DND-41 (cell line): ENCODE measurements at regions not wholly inside any gene's neighbourhood (a gene's known extent, or its start where the extent isn't known, plus 50 kb on each side); places are given as distances from the start of the nearest gene placed in this dataset.
"Not testable (repeated sequence)": the region's sequence is repeated elsewhere in the genome, so short reads cannot be mapped to it uniquely, and the experiment has no call there.

ENCODE experiments used
- ATAC-seq: fragments of 200-7000 bp; cut with Tn5 transposase; 3 replicates; pipeline ENCODE4 v1.9.1; 2021; ENCODE audit warnings: low read depth; ENCODE audit not compliant: insufficient read depth
- DNase-seq: peaks from one replicate; pipeline ENCODE4 v3.0.0-alpha.2; 2020
- H2AFZ ChIP-seq: 2 replicates; pipeline ENCODE4 v1.6.0; 2012; ENCODE audit warnings: low read depth, low read length
- H3K27ac ChIP-seq: 2 replicates; pipeline ENCODE4 v1.5.1; 2012; ENCODE audit warnings: low read length, inconsistent platforms
- H3K27me3 ChIP-seq: fragments of 200-600 bp; sonication (generic); 2 replicates; pipeline ENCODE4 v1.6.0; 2012; ENCODE audit warnings: low read length, mild to moderate bottlenecking, inconsistent platforms; ENCODE audit not compliant: insufficient read depth, poor library complexity
- H3K36me3 ChIP-seq: 2 replicates; pipeline ENCODE4 v1.5.1; 2012; ENCODE audit warnings: low read length, inconsistent platforms; ENCODE audit not compliant: insufficient read depth
- H3K4me1 ChIP-seq: 2 replicates; pipeline ENCODE4 v1.5.1; 2012; ENCODE audit warnings: mild to moderate bottlenecking, low read length; ENCODE audit not compliant: insufficient read depth
- H3K4me2 ChIP-seq: 2 replicates; pipeline ENCODE4 v1.6.0; 2012; ENCODE audit warnings: mild to moderate bottlenecking, moderate library complexity, low read length, inconsistent platforms; ENCODE audit not compliant: insufficient read depth
- H3K4me3 ChIP-seq, 2 experiments: fragments of 200-600 bp in 1 of 2; shearing (Covaris generic) in 1 of 2; 2 replicates each; pipeline ENCODE4 v1.5.1; 2012 to 2016; ENCODE audit warnings: inconsistent platforms in 2 of 2, low read length in 2 of 2, mild to moderate bottlenecking in 2 of 2, low read depth in 1 of 2, moderate library complexity in 1 of 2
- H3K79me2 ChIP-seq: 2 replicates; pipeline ENCODE4 v1.6.0; 2012; ENCODE audit warnings: low read length, inconsistent platforms; ENCODE audit not compliant: insufficient read depth
- H3K9ac ChIP-seq: 2 replicates; pipeline ENCODE4 v1.6.0; 2012; ENCODE audit warnings: low read depth, mild to moderate bottlenecking, inconsistent platforms, low read length, moderate library complexity
- H3K9me3 ChIP-seq: 2 replicates; pipeline ENCODE4 v1.5.1; 2012; ENCODE audit warnings: low read length, moderate library complexity, mild to moderate bottlenecking, inconsistent platforms; ENCODE audit not compliant: insufficient read depth, severe bottlenecking
- H4K20me1 ChIP-seq: 2 replicates; pipeline ENCODE4 v1.6.0; 2012; ENCODE audit warnings: low read length; ENCODE audit not compliant: insufficient read depth
- CTCF ChIP-seq: IDR thresholded peaks from 2 replicates; pipeline ENCODE4 v1.5.1; 2012; ENCODE audit warnings: borderline replicate concordance, low read length, moderate library complexity, mild to moderate bottlenecking; ENCODE audit not compliant: poor library complexity, severe bottlenecking; ENCODE audit errors: extremely low read depth
- EZH2 ChIP-seq: IDR thresholded peaks from 3 replicates; pipeline ENCODE4 v1.6.1; 2012; ENCODE audit warnings: borderline replicate concordance, low read depth, mild to moderate bottlenecking, moderate library complexity, low read length, inconsistent platforms; ENCODE audit not compliant: severe bottlenecking

DNA sequence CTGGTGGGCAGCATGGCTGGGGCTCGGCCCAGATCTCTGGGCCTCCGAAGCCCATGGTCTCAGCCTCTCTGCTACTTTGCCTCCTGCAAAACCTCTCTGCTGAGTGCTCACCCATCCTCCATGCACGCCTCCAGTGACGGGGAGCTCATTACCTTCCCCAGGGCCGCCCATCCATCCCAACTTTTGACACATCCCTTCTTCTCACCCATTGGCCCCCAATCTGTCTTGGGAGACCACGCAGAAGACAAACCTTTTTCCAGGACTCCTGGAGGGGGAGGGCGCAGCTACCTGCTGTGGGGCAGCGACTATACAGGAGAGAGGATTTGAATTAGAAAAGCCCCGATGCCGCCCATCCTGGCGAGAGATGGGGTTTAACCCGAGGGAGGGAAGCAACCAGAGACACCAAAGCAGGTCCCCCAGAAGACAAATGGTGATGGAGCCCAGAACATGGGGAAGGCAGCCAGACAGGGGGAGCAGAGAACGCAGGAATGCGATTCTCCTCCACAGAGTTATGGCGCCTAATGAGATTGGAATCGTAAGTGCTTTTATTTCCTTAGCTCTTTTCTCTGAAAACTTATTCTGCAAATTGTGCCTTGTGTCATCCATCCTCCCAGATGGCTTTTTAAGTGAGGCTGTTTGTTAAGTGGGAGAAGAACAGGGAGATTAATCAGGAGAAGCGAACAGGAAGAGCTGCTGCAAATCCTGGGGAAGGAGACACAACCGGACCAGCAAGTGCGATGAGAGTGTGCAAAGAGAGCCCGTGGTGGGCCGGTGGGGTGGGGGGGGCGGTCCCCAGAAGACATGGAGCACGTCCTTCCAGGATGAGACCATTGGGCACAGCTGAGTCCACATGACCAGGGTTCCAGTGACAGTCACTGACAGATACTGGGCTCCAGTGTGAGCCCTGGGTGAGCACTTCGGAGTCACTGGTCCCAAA is 623.5 kb downstream of the MATN1 start:
- Histone ChIP-seq H3K27me3 (no peaks in the 10 kb centered on the region), H3K27ac (no peak overlapping the region), H3K9me3 (no peaks in the 10 kb centered on the region), H3K36me3 (no peaks in the 10 kb centered on the region), H4K20me1 (no peaks in the 10 kb centered on the region), H2AFZ (no peak overlapping the region), H3K4me1 (no peaks in the 10 kb centered on the region), H3K9ac (no peak overlapping the region), H3K79me2 (no peaks in the 10 kb centered on the region), H3K4me3 (no peak overlapping the region), H3K4me2 (no peak overlapping the region)
- TF ChIP-seq EZH2 = no peak
- TF ChIP-seq CTCF = no peak
- DNase-seq (no peak), ATAC-seq (no peak)

DNA sequence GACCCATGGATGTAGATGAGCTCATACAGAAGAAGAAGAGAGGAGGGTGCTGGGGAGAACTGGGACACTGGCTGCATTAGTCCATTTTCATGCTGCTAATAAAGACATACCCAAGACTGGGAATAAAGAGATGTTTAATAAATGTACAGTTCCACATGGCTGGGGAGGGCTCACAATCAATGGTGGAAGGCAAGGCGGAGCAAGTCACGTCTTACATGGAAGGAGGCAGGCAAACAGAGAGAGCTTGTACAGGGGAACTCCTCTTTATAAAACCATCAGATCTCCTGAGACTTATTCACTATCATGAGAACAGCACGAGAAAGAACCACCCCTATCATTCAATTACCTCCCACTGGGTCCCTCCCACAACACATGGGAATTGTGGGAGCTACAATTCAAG is 625.5 kb downstream of the MATN1 start:
- H3K4me1 ChIP-seq, ATAC-seq, H3K9me3 ChIP-seq, H4K20me1 ChIP-seq, DNase-seq, H3K36me3 ChIP-seq, H3K4me3 ChIP-seq, H3K79me2 ChIP-seq, H2AFZ ChIP-seq, H3K27me3 ChIP-seq, H3K9ac ChIP-seq, H3K27ac ChIP-seq, H3K4me2 ChIP-seq: not testable (repeated sequence)

DNA sequence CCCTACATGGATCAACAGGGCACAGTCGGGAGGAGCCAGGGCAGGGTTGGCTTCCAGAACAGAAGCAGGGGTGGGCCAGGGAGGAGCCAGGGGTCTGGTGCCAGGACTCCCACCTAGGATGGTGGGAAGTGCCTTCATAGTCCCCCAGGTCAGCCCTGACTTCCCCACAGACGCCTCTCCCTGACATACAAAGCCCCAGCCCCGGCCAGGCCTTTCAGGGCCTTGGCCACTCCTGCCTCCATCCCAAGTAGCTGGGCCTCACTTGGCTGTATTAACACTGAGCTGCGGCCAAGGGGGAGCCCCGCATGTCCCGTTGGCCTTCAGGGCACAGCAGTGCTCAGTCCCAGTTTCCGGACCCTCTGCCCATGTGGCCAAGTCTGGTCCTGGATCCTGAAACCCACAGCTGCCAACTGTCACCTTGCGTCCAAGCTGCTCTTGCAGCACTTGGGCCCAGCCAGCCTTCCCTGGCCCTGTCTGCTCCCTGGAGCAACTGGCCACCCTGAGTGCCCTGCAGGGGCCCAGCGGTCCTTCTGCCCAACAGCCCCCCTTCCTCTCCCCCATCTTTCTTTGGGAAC is 627.8 kb downstream of the MATN1 start:
- Histone ChIP-seq H4K20me1 (no peaks in the 10 kb centered on the region), H3K4me3 (no peak overlapping the region), H3K36me3 (no peaks in the 10 kb centered on the region), H2AFZ (no peak overlapping the region), H3K27ac (no peak overlapping the region), H3K27me3 (no peaks in the 10 kb centered on the region), H3K4me1 (no peaks in the 10 kb centered on the region), H3K9me3 (peaks cover 25% of the 10 kb centered on the region), H3K9ac (no peak overlapping the region), H3K4me2 (no peak overlapping the region), H3K79me2 (no peaks in the 10 kb centered on the region)
- DNase-seq = no peak
- TF ChIP-seq EZH2 (no peak), CTCF (no peak)
- ATAC-seq = no peak

GRCh38 chr1:30095051-30095450 is 628.3 kb downstream of the MATN1 start:
- no peaks in the 10 kb centered on the region for H3K36me3 ChIP-seq
- H3K27ac ChIP-seq = no peak overlapping the region
- no peaks in the 10 kb centered on the region for H4K20me1 ChIP-seq
- TF ChIP-seq CTCF = no peak
- no peak for TF ChIP-seq EZH2
- H3K4me1 ChIP-seq = no peaks in the 10 kb centered on the region
- H3K9me3 ChIP-seq = peaks cover 25% of the 10 kb centered on the region
- no peak for DNase-seq
- no peak for ATAC-seq
- no peak overlapping the region for H3K9ac ChIP-seq
- H3K79me2 ChIP-seq = no peaks in the 10 kb centered on the region
- no peak overlapping the region for H3K4me3 ChIP-seq
- H3K4me2 ChIP-seq = no peak overlapping the region
- no peak overlapping the region for H2AFZ ChIP-seq
- no peaks in the 10 kb centered on the region for H3K27me3 ChIP-seq
